Suprapubic skin (tissue), 4 donors: ENCODE measurements at regions not wholly inside any gene's neighbourhood (a gene's known extent, or its start where the extent isn't known, plus 50 kb on each side); places are given as distances from the start of the nearest gene placed in this dataset.

Experiments
- DNase-seq, 2 donors: peaks; one replicate each; pipeline ENCODE4 v3.0.0-alpha.2; 2019; ENCODE audit warnings: low spot score in 2 of 2
- H3K27ac ChIP-seq: fragments of 200-600 bp; sonication (generic); one replicate; pipeline ENCODE4 v1.5.1; 2019
- H3K27me3 ChIP-seq: fragments of 200-600 bp; sonication (generic); one replicate; pipeline ENCODE4 v1.5.1; 2019
- H3K36me3 ChIP-seq: fragments of 200-600 bp; sonication (generic); one replicate; pipeline ENCODE4 v1.5.1; 2019
- H3K4me1 ChIP-seq: fragments of 200-600 bp; sonication (generic); one replicate; pipeline ENCODE4 v1.5.1; 2019
- H3K4me3 ChIP-seq: fragments of 200-600 bp; sonication (generic); one replicate; pipeline ENCODE4 v1.5.1; 2019; ENCODE audit warnings: mild to moderate bottlenecking
- H3K9me3 ChIP-seq: fragments of 200-600 bp; sonication (generic); one replicate; pipeline ENCODE4 v1.5.1; 2019
- EP300 ChIP-seq: sonication (generic); formaldehyde crosslinking; IDR thresholded peaks from one replicate; pipeline ENCODE4 v1.6.1; 2017; ENCODE audit warnings: antibody characterized with exemption
- POLR2A ChIP-seq, 2 donors: fragments of 450-650 bp; IDR thresholded peaks; one replicate each; pipeline ENCODE4 v1.6.1; 2017; ENCODE audit warnings: antibody characterized with exemption in 2 of 2, mild to moderate bottlenecking in 2 of 2, moderate library complexity in 2 of 2
- POLR2AphosphoS5 ChIP-seq, 3 donors: sonication (generic); formaldehyde crosslinking; IDR thresholded peaks; one replicate each; pipeline ENCODE4 v1.6.1; 2017; ENCODE audit warnings: antibody characterized with exemption in 3 of 3
- WGBS: methylation state at CpG from one replicate; pipeline ENCODE4 v1.1.5; 2018; 5-methylcytosine and 5-hydroxymethylcytosine counted together
- TF ChIP-seq, protein P1 (sequence below), 2 donors: fragments of 200-600 bp in 1 of 2; fragments of 450-650 bp in 1 of 2; sonication (generic) in 1 of 2; IDR thresholded peaks; one replicate each; pipeline ENCODE4 v1.5.1; 2016 to 2019; ENCODE audit warnings: antibody characterized with exemption in 2 of 2, mild to moderate bottlenecking in 1 of 2, moderate library complexity in 1 of 2

DNA sequence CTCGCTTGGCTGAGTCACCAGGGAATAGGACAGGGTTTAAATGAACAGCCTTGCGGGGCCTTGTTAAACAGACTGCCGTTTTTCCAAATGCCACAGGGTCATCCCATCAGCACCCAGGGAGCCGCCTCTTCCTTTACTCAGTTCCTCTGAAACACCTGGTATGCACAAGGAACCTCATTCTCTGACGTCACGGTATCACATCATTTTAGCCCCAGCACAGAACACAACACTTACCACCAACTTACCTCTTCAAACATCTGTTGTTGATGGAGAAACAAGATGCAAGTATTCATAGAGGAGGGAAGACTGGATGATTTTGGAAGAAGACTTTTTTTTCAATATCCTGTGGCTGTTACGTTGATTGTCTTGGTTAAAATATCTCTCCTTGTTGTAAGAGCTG lies 535.3 kb upstream of the TMEM132C start:
- Histone ChIP-seq H3K9me3 (no peaks in the 10 kb centered on the region), H3K27ac (no peak overlapping the region), H3K27me3 (no peaks in the 10 kb centered on the region), H3K4me1 (peaks cover 7% of the 10 kb centered on the region), H3K4me3 (no peak overlapping the region), H3K36me3 (no peaks in the 10 kb centered on the region)
- TF ChIP-seq POLR2A (IDR thresholded peaks at IDR 0.05) = no peak
- no peak for TF ChIP-seq EP300
- TF ChIP-seq, protein P1, sequence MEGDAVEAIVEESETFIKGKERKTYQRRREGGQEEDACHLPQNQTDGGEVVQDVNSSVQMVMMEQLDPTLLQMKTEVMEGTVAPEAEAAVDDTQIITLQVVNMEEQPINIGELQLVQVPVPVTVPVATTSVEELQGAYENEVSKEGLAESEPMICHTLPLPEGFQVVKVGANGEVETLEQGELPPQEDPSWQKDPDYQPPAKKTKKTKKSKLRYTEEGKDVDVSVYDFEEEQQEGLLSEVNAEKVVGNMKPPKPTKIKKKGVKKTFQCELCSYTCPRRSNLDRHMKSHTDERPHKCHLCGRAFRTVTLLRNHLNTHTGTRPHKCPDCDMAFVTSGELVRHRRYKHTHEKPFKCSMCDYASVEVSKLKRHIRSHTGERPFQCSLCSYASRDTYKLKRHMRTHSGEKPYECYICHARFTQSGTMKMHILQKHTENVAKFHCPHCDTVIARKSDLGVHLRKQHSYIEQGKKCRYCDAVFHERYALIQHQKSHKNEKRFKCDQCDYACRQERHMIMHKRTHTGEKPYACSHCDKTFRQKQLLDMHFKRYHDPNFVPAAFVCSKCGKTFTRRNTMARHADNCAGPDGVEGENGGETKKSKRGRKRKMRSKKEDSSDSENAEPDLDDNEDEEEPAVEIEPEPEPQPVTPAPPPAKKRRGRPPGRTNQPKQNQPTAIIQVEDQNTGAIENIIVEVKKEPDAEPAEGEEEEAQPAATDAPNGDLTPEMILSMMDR (IDR thresholded peaks at IDR 0.05) = no peak
- no peak for TF ChIP-seq POLR2AphosphoS5 (IDR thresholded peaks at IDR 0.05)
- WGBS = 61% methylated on average over 7 of the region's 7 CpGs
- no peak for DNase-seq

DNA sequence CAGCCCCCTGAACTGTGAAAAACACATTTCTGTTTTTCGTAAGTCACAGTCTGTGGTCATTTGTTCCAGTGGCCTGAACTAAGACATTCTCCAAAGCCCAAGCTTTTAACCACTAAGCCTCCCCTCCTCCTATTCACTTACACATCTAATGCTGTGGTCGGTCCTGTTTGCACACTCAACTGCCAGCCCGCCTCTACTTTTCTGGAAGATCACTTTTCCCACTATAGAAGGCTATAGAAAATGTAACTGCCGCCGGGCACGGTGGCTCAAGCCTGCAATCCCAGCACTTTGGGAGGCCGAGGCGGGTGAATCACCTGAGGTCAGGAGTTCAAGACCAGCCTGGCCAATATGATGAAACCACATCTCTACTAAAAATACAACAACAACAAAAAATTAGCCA lies 524.7 kb upstream of the TMEM132C start:
- no peak for DNase-seq
- TF ChIP-seq EP300 = no peak
- TF ChIP-seq, protein P1 (IDR thresholded peaks at IDR 0.05) = no peak
- no peak for TF ChIP-seq POLR2A (IDR thresholded peaks at IDR 0.05)
- no peak for TF ChIP-seq POLR2AphosphoS5 (IDR thresholded peaks at IDR 0.05)
- 93% methylated on average over 8 of the region's 8 CpGs for WGBS
- no peaks in the 10 kb centered on the region for H3K4me1 ChIP-seq
- no peaks in the 10 kb centered on the region for H3K36me3 ChIP-seq
- no peaks in the 10 kb centered on the region for H3K9me3 ChIP-seq
- H3K27ac ChIP-seq = no peak overlapping the region
- no peaks in the 10 kb centered on the region for H3K27me3 ChIP-seq
- no peak overlapping the region for H3K4me3 ChIP-seq

GRCh38 chr12:127745469-127746212 lies 521.3 kb upstream of the TMEM132C start:
- H3K4me1 ChIP-seq = no peaks in the 10 kb centered on the region
- no peak overlapping the region for H3K27ac ChIP-seq
- DNase-seq = no peak
- 43% methylated on average over 9 of the region's 9 CpGs for WGBS
- H3K9me3 ChIP-seq = no peaks in the 10 kb centered on the region
- TF ChIP-seq, protein P1 (IDR thresholded peaks at IDR 0.05) = no peak
- TF ChIP-seq POLR2AphosphoS5 (IDR thresholded peaks at IDR 0.05) = no peak
- no peak for TF ChIP-seq POLR2A (IDR thresholded peaks at IDR 0.05)
- no peak for TF ChIP-seq EP300
- H3K27me3 ChIP-seq = no peaks in the 10 kb centered on the region
- H3K4me3 ChIP-seq = no peak overlapping the region
- no peaks in the 10 kb centered on the region for H3K36me3 ChIP-seq

- no peaks in the 10 kb centered on the region for H3K4me1 ChIP-seq
- H3K9me3 ChIP-seq = no peaks in the 10 kb centered on the region
- no peak overlapping the region for H3K4me3 ChIP-seq
- TF ChIP-seq EP300 (no peak), POLR2AphosphoS5 (IDR thresholded peaks at IDR 0.05) (no peak), POLR2A (IDR thresholded peaks at IDR 0.05) (no peak)
- TF ChIP-seq, protein P1 (IDR thresholded peaks at IDR 0.05) = no peak
- H3K27me3 ChIP-seq = no peaks in the 10 kb centered on the region
- H3K36me3 ChIP-seq = no peaks in the 10 kb centered on the region
- 79% methylated on average over 3 of the region's 3 CpGs for WGBS
- no peak for DNase-seq
- H3K27ac ChIP-seq = no peak overlapping the region
Measured at GRCh38 chr12:127749416-127749815, 517.6 kb upstream of the TMEM132C start.

DNA sequence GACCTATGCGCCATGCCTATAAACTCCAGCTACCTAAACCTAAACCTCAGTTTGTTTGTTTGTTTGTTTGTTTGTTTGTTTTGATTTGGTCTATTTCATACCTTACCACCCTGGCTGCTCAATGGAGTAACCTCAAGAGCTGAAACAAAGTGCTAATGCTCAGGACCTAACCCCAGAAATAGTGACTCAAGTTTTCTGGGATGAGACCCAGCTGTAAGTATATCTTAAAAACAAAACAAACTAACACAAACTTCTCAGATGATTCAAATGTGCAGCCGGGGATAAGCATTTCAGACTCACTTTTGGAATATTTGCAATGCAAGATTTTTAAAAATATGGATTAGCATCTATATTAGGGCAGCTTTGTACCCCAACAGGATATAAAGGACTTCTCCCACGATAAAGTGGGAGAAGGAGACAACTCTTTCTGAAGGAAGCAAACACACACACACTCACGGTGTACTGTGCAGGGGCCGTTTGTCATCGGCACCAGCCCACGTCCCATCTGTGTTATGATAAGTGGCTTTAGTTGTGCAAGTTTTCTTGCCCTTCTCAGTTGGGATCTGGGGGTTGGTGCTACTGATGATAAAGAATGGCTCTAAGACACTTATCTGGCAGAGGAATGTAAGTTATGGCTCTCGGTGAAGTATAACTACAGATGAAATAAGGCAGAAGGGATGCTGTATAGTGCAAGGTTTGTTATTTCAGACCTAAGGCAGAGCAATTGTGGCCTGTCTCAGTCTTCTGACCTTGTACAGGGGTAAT lies 516.7 kb upstream of the TMEM132C start:
- H3K9me3 ChIP-seq = no peaks in the 10 kb centered on the region
- TF ChIP-seq, protein P1 (IDR thresholded peaks at IDR 0.05) = no peak
- TF ChIP-seq EP300 = no peak
- TF ChIP-seq POLR2AphosphoS5 (IDR thresholded peaks at IDR 0.05) = no peak
- TF ChIP-seq POLR2A (IDR thresholded peaks at IDR 0.05) = no peak
- no peaks in the 10 kb centered on the region for H3K4me1 ChIP-seq
- no peak overlapping the region for H3K27ac ChIP-seq
- 73% methylated on average over 8 of the region's 8 CpGs for WGBS
- H3K27me3 ChIP-seq = no peaks in the 10 kb centered on the region
- H3K36me3 ChIP-seq = no peaks in the 10 kb centered on the region
- no peak for DNase-seq
- no peak overlapping the region for H3K4me3 ChIP-seq
